Jurkat, Clone E6-1 (cell line): ENCODE measurements at regions not wholly inside any gene's neighbourhood (a gene's known extent, or its start where the extent isn't known, plus 50 kb on each side); places are given as distances from the start of the nearest gene placed in this dataset.
"Not testable (repeated sequence)": the region's sequence is repeated elsewhere in the genome, so short reads cannot be mapped to it uniquely, and the experiment has no call there.

ENCODE experiments used
- DNase-seq: peaks from one replicate; pipeline ENCODE4 v3.0.0-alpha.2; 2011; ENCODE audit warnings: low read depth, low spot score
- H3K4me3 ChIP-seq: 2 replicates; pipeline ENCODE4 v1.5.1; 2011; ENCODE audit warnings: mild to moderate bottlenecking, low read length, control low read depth, moderate library complexity

DNA sequence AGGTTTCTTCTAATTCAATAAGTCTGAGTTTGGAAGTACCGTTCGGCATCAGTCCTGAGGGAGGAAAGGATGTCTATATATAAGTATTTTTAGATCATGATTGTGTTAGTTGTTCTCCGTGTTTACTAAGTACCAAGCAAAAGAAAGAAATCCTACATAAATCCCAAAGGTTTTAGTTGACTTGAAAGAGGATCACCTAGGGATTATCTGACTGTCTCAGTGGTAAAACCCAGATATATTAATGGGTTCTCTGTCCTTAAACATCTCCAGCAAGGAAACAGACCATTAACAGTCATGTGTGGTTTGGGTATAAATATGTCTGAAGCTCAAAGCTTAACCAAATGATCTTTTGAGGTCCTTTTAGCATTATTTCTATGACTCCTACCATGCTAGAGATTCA is 207.1 kb upstream of the RASGEF1B start:
- no peak overlapping the region for H3K4me3 ChIP-seq

DNA sequence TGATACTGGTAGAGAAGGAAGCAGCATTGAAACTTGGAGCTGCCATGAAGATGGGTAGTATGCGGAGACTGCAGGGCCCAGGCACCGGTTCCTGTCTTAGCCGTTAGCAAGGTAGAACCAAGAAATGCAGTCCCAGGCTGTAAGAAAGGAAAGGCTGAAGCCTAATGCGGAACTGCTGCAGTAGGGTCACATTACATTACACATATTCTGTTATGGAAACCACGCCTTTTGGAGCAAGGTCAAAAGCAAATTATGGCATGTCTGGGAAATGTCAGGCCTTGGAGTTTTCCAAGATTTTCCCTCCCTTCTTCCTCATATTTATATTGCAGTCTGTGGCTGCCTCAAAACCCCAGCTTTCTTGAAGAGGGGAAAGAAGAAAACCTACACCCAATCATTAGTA is 204.8 kb upstream of the RASGEF1B start:
- no peak overlapping the region for H3K4me3 ChIP-seq
- no peak for DNase-seq

More for the DNA sequence above, 207.1 kb upstream of the RASGEF1B start:
- no peak for DNase-seq

DNA sequence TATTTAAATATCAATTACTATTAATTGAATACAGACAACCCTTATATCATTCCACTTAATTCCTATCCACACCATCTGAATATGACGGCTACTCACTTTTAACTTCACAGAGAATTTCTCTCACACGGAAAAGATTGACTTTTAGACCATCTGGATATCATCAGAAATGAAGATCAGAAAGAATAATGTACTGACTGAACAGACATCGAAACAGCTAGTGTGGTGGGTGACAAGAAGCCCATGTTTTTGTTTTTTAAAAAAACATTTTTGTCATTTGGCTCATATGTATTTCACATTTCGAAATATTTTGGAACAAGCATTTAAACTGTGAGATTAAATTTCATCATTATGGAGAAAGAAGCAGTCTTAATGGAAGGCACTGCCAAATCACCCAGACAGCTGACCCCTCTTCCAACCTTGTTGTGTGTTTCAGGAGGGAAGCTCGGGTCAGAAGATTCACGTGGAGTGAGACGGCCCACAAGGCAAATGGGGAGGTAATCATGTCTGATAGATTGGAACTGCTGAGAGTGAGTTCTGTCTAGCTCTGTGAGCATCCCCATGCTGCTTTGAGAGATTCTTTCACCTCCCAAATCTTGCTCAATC is 204.2 kb upstream of the RASGEF1B start:
- H3K4me3 ChIP-seq = no peak overlapping the region
- DNase-seq = no peak

DNA sequence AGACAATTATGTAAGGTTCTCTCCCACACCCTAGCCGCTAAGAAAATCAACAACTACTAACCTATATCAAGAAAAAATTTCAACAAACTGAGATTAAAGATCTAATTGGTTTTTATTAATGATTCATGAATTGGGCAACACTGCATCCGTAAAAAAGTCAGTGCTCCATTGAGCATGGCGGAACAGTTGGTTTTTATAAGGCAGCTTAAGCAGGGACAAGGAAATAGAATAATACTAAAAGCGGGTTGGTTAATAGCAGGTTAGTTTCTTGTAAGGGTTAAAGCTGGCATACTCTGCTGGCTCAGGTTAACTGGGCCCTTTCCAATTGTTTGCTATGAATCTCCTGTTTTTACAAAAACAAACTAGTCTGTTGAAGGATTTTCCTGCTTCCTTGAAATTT is 202.3 kb upstream of the RASGEF1B start:
- H3K4me3 ChIP-seq = no peak overlapping the region

DNA sequence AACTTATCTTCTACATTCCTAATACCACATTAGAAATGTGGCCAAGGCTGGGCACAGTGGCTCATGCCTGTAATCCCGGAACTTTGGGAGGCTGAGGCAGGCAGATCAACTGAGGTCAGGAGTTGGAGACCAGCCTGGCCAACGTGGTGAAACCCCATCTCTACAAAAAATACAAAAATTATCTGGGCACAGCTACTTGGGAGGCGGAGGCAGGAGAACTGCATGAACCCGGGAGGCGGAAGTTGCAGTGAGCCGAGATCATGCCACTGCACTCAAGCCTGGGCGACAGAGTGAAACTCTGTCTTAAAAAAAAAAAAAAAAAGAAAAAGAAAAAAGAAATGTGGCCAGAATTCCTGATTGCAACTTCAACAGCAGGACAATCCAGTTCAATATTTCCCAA is 196.6 kb upstream of the RASGEF1B start:
- DNase-seq = not testable (repeated sequence)

More for the DNA sequence above, 202.3 kb upstream of the RASGEF1B start:
- no peak for DNase-seq

GRCh38 chr4:81667539-81667938 is 195.8 kb upstream of the RASGEF1B start:
- no peak overlapping the region for H3K4me3 ChIP-seq
- DNase-seq = no peak

More for the DNA sequence above, 196.6 kb upstream of the RASGEF1B start:
- not testable (repeated sequence) for H3K4me3 ChIP-seq

- H3K4me3 ChIP-seq = no peak overlapping the region
- DNase-seq = no peak
These were observed 194.8 kb upstream of the RASGEF1B start for GRCh38 chr4:81666491-81666890.

DNA sequence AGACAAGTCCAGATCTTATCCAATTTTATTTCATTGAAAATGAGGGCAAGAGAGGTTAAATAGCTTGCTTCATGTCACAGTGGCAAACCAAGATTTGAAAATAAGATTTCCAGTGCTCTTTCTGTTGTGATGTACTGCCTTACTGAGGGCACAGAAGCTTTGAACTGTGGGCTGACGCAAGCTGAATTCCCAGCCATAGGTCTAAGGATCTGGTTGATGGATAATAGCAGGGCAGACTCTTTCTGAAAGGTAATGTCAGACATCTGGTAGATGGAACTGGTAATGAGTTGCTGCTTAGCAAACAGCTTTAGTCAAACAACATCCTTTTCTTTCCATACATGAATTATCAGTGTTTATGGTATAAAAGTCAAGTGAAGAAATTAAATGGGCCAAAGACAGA is 193.9 kb upstream of the RASGEF1B start:
- H3K4me3 ChIP-seq = no peak overlapping the region
- DNase-seq = no peak

DNA sequence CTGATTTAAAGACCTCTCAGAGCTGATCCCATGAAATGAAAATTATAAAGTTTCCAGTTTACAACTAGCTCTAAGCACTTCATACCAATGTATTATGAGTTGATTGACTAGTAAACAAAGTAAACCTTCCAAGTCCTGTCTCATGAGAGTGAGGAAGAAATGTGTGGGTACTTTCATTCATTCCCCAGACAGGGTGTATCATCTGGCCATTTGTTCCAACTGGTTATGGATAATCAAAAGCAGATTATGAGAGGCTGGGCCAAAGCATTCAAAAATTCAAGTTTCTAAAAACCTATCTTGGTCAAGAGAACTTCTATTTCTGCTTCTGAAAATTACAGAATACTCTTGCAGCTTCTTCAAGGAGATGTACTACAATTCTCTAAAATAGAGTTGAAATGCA is 193.3 kb upstream of the RASGEF1B start:
- no peak overlapping the region for H3K4me3 ChIP-seq
- no peak for DNase-seq

GRCh38 chr4:81664079-81664478 is 192.4 kb upstream of the RASGEF1B start:
- H3K4me3 ChIP-seq = no peak overlapping the region
- no peak for DNase-seq

- DNase-seq = no peak
- no peak overlapping the region for H3K4me3 ChIP-seq
These were observed 191.7 kb upstream of the RASGEF1B start for GRCh38 chr4:81663368-81663767.

DNA sequence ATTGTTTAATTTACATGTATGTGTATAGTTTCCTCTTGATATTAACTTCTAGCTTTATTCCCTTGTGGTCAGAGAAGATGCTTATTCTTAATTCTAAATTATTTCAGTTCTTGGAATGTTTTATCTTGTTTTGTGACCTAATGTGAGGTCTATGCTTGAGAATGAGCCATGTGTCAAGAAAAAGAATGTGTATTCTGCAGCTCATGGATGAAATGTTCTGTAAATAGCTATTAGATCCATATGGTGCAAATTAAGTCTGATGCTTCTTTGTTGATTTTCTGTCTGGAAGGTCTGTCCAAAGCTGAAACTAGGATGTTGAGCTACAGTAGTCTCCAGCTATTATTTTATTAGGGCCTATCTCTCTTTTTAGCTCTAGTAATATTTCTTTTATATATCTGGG is 187.3 kb upstream of the RASGEF1B start:
- no peak for DNase-seq
- H3K4me3 ChIP-seq = no peak overlapping the region

DNA sequence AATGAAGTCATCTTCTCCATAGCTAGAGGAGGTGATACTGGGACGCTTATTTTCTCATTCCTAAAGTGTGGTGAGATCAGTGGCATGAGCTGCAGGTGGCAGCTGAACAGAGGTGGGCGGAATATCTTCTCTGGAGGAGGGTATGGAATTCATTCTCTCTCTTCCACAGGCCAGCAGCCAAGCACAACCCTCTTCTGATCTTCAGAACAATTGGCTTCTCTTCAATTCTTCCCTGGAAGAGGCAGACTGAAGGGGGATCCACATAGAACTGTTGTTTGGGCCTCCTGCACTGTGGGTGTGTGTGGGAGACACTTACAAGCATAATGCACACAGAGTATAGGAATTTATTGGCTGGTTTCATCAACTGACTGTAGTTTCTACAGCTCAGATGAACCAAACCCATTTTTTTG is 180.4 kb upstream of the RASGEF1B start:
- no peak for DNase-seq
- H3K4me3 ChIP-seq = no peak overlapping the region

DNA sequence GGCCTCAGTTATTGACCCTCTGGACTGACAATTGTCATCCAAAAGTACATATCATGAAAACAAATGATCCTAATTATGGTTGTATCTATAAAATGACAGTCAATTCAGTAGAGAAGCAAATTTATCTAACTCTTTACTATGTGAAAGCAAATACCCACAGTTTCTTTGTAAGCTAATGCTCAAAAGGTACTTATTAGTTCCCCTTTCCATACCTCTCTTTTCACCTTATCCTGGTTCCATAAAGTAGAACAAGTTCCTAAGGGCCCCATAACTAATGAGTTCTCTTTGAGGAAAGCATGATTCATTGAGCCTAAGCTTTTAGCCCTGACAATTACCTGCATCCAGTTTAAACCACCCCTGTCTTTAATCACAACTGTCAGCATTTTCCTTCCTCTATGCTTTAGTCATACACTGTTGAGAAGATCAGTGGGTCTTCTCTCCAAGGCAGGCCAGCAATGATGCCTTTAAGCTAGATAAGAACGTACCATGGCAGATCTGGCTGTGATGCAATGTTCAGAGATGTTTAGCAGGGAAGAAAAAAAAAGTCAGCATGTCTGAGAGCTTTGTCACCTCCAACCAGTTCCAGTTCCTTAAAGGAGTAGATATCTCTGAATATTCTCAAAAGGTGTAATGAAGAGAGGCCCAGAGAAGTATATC is 179.7 kb upstream of the RASGEF1B start:
- peak; percentile 37 for DNase-seq
- no peak overlapping the region for H3K4me3 ChIP-seq

DNA sequence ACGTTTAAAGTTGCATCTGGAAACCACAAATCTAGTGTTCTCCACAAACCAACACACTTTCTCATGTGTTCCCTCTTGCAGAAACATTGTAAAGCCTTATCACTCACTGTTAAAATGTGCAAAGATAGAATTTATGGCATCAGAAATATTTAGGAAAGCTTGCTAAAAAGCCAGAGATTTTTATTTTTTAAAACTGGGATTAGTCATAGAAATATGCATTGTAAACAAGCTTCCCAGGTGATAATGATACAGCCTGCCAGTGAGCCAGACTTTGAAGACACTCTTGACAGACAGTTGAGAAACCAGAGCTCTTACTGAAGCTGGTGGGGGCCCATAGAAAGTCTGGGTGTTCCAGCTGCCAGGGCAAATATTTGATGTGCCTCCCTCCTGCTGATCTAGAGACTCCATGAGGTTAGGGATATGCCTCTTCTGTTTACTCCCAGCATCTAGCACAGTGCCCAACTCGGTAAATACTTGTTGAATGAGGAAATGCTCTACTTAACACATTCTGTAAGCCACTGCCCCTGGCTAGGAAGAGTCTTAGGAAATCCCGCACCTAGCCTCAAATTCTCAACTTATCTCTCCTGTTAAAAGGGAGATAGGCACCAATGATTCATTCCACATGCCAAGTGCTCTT is 179.0 kb upstream of the RASGEF1B start:
- H3K4me3 ChIP-seq = no peak overlapping the region; the same call in 1 of the 2 replicates
- DNase-seq = peak; percentile 65

- peak overlapping the region; percentile 21 for H3K4me3 ChIP-seq
- DNase-seq = peak; percentile 95
These were observed 177.0 kb upstream of the RASGEF1B start for GRCh38 chr4:81648576-81649275.

GRCh38 chr4:81647388-81647787 is 175.7 kb upstream of the RASGEF1B start:
- H3K4me3 ChIP-seq = no peak overlapping the region
- no peak for DNase-seq

- DNase-seq = no peak
- no peak overlapping the region for H3K4me3 ChIP-seq
These were observed 170.8 kb upstream of the RASGEF1B start for GRCh38 chr4:81642543-81642942.

DNA sequence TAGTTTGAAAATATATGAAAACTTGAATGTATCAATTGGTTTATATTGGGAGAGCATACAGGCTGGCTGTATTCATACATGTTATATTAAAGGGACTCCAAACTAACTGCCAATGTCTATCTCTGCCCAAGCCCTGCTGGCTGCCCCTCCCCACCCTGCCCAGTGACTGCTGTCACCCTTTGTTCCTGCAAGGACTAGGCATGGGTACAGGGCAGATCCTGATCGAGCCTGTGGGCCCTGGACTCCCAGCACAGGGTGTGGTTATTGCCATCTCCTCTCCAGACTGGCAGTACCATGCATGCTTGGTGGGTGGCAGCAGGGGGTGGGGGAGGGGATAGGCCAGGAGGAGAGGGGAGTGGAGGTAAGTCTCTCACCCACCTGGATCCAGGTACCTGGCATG is 167.5 kb upstream of the RASGEF1B start:
- DNase-seq = no peak
- H3K4me3 ChIP-seq = no peak overlapping the region

GRCh38 chr4:81638698-81639097 is 167.0 kb upstream of the RASGEF1B start:
- DNase-seq = no peak
- no peak overlapping the region for H3K4me3 ChIP-seq
